Kidney (tissue), 13 donors: ENCODE measurements at regions not wholly inside any gene's neighbourhood (a gene's known extent, or its start where the extent isn't known, plus 50 kb on each side); places are given as distances from the start of the nearest gene placed in this dataset.

Experiments used
- DNase-seq, 5 donors: peaks; one replicate each; pipeline ENCODE4 v3.0.0-alpha.2; 2013 to 2020
- FAIRE-seq: peaks from 2 replicates; lab custom pipeline; 2012; peaks lifted over from hg19 to GRCh38; lab: Jason Lieb, UNC
- H3K27ac ChIP-seq, 2 donors: one replicate each; pipeline ENCODE4 v1.7.0; 2013; ENCODE audit warnings: low read depth in 2 of 2, low read length in 2 of 2, inconsistent platforms in 1 of 2
- H3K27me3 ChIP-seq: one replicate; pipeline ENCODE4 v1.7.1; 2013; ENCODE audit warnings: low read length, inconsistent platforms; ENCODE audit not compliant: control insufficient read depth, insufficient read depth
- H3K36me3 ChIP-seq, 3 donors: one replicate each; pipeline versions ENCODE4 v1.7.0 to v1.7.1; 2013; ENCODE audit warnings: low read length in 3 of 3, control low read depth in 1 of 3, inconsistent platforms in 1 of 3; ENCODE audit not compliant: insufficient read depth in 3 of 3, control insufficient read depth in 2 of 3
- H3K4me1 ChIP-seq, 3 donors: one replicate each; pipeline versions ENCODE4 v1.7.0 to v1.7.1; 2013; ENCODE audit warnings: low read length in 3 of 3, inconsistent platforms in 1 of 3, low read depth in 1 of 3; ENCODE audit not compliant: control insufficient read depth in 2 of 3, insufficient read depth in 2 of 3
- H3K4me3 ChIP-seq, 3 donors: one replicate each; pipeline versions ENCODE4 v1.7.0 to v1.8.1; 2013; ENCODE audit warnings: low read length in 3 of 3, control low read depth in 1 of 3, inconsistent platforms in 1 of 3
- H3K9ac ChIP-seq, 3 donors: one replicate each; pipeline versions ENCODE4 v1.7.0 to v1.7.1; 2013; ENCODE audit warnings: low read length in 3 of 3, control low read depth in 1 of 3, inconsistent platforms in 1 of 3
- H3K9me3 ChIP-seq, 3 donors: one replicate each; pipeline versions ENCODE4 v1.7.0 to v1.7.1; 2013; ENCODE audit warnings: low read length in 3 of 3, control low read depth in 1 of 3, inconsistent platforms in 1 of 3; ENCODE audit not compliant: control insufficient read depth in 2 of 3, insufficient read depth in 1 of 3
- CTCF ChIP-seq: IDR thresholded peaks from 3 replicates; pipeline ENCODE4 v1.5.1; 2012; ENCODE audit warnings: mild to moderate bottlenecking, moderate library complexity, borderline replicate concordance; ENCODE audit not compliant: insufficient read depth; ENCODE audit errors: extremely low read depth
- intact Hi-C: fragments of 100-400 bp; cut with DNase I; formaldehyde crosslinking; loops from one replicate; pipeline ENCODE4 v1.11.1; 2022
- donor health status: control.
- donor health status: control.
- donor health status: control.
- donor health status: control.
- donor health status: control.
- donor health status: DM: yes; HTN: yes; CAD: no.
- donor health status: Normal renal cell carcinoma (clear cell type).

GRCh38 chr6:90807791-90808701, 221.2 kb upstream of the MAP3K7 start:
- H3K9ac ChIP-seq, result no peak overlapping the region
- no peaks in the 10 kb centered on the region for H3K27me3 ChIP-seq
- DNase-seq (no peak), FAIRE-seq (no peak)
- no peak for TF ChIP-seq CTCF
- intact Hi-C loops, result no loop called here
- no peak overlapping the region for H3K27ac ChIP-seq
- H3K4me1 ChIP-seq, result no peaks in the 10 kb centered on the region
- no peaks in the 10 kb centered on the region for H3K9me3 ChIP-seq
- no peak overlapping the region for H3K4me3 ChIP-seq
- no peaks in the 10 kb centered on the region for H3K36me3 ChIP-seq

GRCh38 chr6:90805619-90806155, 218.8 kb upstream of the MAP3K7 start:
- Histone ChIP-seq H3K36me3 (no peaks in the 10 kb centered on the region), H3K4me3 (no peak overlapping the region), H3K27me3 (no peaks in the 10 kb centered on the region), H3K4me1 (no peaks in the 10 kb centered on the region), H3K9ac (no peak overlapping the region), H3K27ac (no peak overlapping the region), H3K9me3 (no peaks in the 10 kb centered on the region)
- FAIRE-seq, result no peak
- DNase-seq, result no peak
- intact Hi-C loops, result no loop called here
- TF ChIP-seq CTCF, result no peak

GRCh38 chr6:90803956-90804355, 217.1 kb upstream of the MAP3K7 start:
- Histone ChIP-seq H3K27me3 (no peaks in the 10 kb centered on the region), H3K36me3 (no peaks in the 10 kb centered on the region)
- no peak for FAIRE-seq

More at GRCh38 chr6:90803956-90804355, 217.1 kb upstream of the MAP3K7 start:
- no peak overlapping the region for H3K4me3 ChIP-seq
- intact Hi-C loops, result no loop called here
- no peaks in the 10 kb centered on the region for H3K9me3 ChIP-seq
- DNase-seq, result no peak
- no peaks in the 10 kb centered on the region for H3K4me1 ChIP-seq
- H3K9ac ChIP-seq, result no peak overlapping the region
- no peak for TF ChIP-seq CTCF
- no peak overlapping the region for H3K27ac ChIP-seq
